OCI-LY1 (cell line): ENCODE measurements at regions not wholly inside any gene's neighbourhood (a gene's known extent, or its start where the extent isn't known, plus 50 kb on each side); places are given as distances from the start of the nearest gene placed in this dataset.

Experiments
- H2AFZ ChIP-seq: fragments of 200-600 bp; sonication (generic), shearing (Covaris generic); 2 replicates; pipeline ENCODE4 v1.6.0; 2014; ENCODE audit warnings: antibody characterized with exemption, mild to moderate bottlenecking, low read length
- H3F3A ChIP-seq: fragments of 200-600 bp; sonication (generic), shearing (Covaris generic); 2 replicates; pipeline ENCODE4 v1.6.0; 2014; ENCODE audit warnings: mild to moderate bottlenecking, antibody characterized with exemption, low read length, moderate library complexity; ENCODE audit not compliant: insufficient read depth
- H3K27ac ChIP-seq: fragments of 200-600 bp; sonication (generic); 2 replicates; pipeline ENCODE4 v1.5.1; 2014; ENCODE audit warnings: low read length, mixed run types, mild to moderate bottlenecking, low read depth; ENCODE audit not compliant: poor library complexity, severe bottlenecking
- H3K27me3 ChIP-seq: fragments of 200-600 bp; sonication (generic); 2 replicates; pipeline ENCODE4 v1.6.0; 2014; ENCODE audit warnings: antibody characterized with exemption, mild to moderate bottlenecking, low read length, moderate library complexity; ENCODE audit not compliant: insufficient read depth
- H3K36me3 ChIP-seq: fragments of 200-600 bp; sonication (generic); 2 replicates; pipeline ENCODE4 v1.6.1; 2014; ENCODE audit warnings: mild to moderate bottlenecking, antibody characterized with exemption, low read length, moderate library complexity, mixed read lengths; ENCODE audit not compliant: insufficient read depth
- H3K4me1 ChIP-seq: fragments of 200-600 bp; sonication (generic); 2 replicates; pipeline ENCODE4 v1.5.1; 2014; ENCODE audit warnings: mild to moderate bottlenecking, low read length, moderate library complexity; ENCODE audit not compliant: insufficient read depth, severe bottlenecking
- H3K4me2 ChIP-seq: fragments of 200-600 bp; sonication (generic), shearing (Covaris generic); 2 replicates; pipeline ENCODE4 v1.6.1; 2014; ENCODE audit warnings: low read length
- H3K4me3 ChIP-seq: fragments of 200-600 bp; sonication (generic); 2 replicates; pipeline ENCODE4 v1.5.1; 2014; ENCODE audit warnings: low read length, low read depth, mild to moderate bottlenecking, mixed read lengths; ENCODE audit not compliant: poor library complexity, severe bottlenecking
- H3K79me2 ChIP-seq: fragments of 200-600 bp; shearing (Covaris generic); 2 replicates; pipeline ENCODE4 v1.6.1; 2016; ENCODE audit warnings: mixed run types, low read length, mixed read lengths; ENCODE audit not compliant: insufficient read depth
- H3K9ac ChIP-seq: fragments of 200-600 bp; sonication (generic), shearing (Covaris generic); 2 replicates; pipeline ENCODE4 v1.6.1; 2014; ENCODE audit warnings: mild to moderate bottlenecking, low read length, mixed read lengths
- H3K9me2 ChIP-seq: fragments of 200-600 bp; sonication (generic), shearing (Covaris generic); 2 replicates; pipeline ENCODE4 v1.6.1; 2014; ENCODE audit warnings: low read depth, mild to moderate bottlenecking, low read length, mixed read lengths
- H3K9me3 ChIP-seq: fragments of 200-600 bp; shearing (Covaris generic); 2 replicates; pipeline ENCODE4 v1.6.1; 2014; ENCODE audit warnings: low read length, mixed read lengths
- H4K20me1 ChIP-seq: fragments of 200-600 bp; sonication (generic), shearing (Covaris generic); 2 replicates; pipeline ENCODE4 v1.6.0; 2016; ENCODE audit warnings: mild to moderate bottlenecking, low read length; ENCODE audit not compliant: insufficient read depth
- EZH2 ChIP-seq: fragments of 200-600 bp; sonication (generic), shearing (Covaris generic); IDR thresholded peaks from 2 replicates; pipeline ENCODE4 v1.8.0; 2017; ENCODE audit warnings: borderline replicate concordance, mixed run types, mild to moderate bottlenecking, antibody characterized with exemption, low read length, moderate library complexity, mixed read lengths
- TF ChIP-seq, protein P1 (sequence below): fragments of 200-600 bp; sonication (generic), shearing (Covaris generic); IDR thresholded peaks from 2 replicates; pipeline ENCODE4 v1.5.1; 2017; ENCODE audit warnings: mild to moderate bottlenecking, antibody characterized with exemption, low read length, moderate library complexity, mixed read lengths

GRCh38 chr11:91817996-91818395, 406.6 kb upstream of the FAT3 start:
- Histone ChIP-seq H3K9ac (no peak overlapping the region), H3K9me3 (no peaks in the 10 kb centered on the region), H3K27ac (no peak overlapping the region), H3F3A (no peaks in the 10 kb centered on the region), H3K9me2 (no peaks in the 10 kb centered on the region), H3K27me3 (no peaks in the 10 kb centered on the region), H4K20me1 (no peaks in the 10 kb centered on the region), H3K36me3 (no peaks in the 10 kb centered on the region), H3K79me2 (no peaks in the 10 kb centered on the region), H3K4me3 (no peak overlapping the region), H3K4me1 (no peaks in the 10 kb centered on the region), H3K4me2 (no peak overlapping the region), H2AFZ (no peak overlapping the region)
- TF ChIP-seq, protein P1, sequence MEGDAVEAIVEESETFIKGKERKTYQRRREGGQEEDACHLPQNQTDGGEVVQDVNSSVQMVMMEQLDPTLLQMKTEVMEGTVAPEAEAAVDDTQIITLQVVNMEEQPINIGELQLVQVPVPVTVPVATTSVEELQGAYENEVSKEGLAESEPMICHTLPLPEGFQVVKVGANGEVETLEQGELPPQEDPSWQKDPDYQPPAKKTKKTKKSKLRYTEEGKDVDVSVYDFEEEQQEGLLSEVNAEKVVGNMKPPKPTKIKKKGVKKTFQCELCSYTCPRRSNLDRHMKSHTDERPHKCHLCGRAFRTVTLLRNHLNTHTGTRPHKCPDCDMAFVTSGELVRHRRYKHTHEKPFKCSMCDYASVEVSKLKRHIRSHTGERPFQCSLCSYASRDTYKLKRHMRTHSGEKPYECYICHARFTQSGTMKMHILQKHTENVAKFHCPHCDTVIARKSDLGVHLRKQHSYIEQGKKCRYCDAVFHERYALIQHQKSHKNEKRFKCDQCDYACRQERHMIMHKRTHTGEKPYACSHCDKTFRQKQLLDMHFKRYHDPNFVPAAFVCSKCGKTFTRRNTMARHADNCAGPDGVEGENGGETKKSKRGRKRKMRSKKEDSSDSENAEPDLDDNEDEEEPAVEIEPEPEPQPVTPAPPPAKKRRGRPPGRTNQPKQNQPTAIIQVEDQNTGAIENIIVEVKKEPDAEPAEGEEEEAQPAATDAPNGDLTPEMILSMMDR, result no peak
- no peak for TF ChIP-seq EZH2

- Histone ChIP-seq H3K36me3 (no peaks in the 10 kb centered on the region), H2AFZ (no peak overlapping the region), H3K9me3 (no peaks in the 10 kb centered on the region), H3K9ac (no peak overlapping the region), H3K27me3 (no peaks in the 10 kb centered on the region), H3K9me2 (no peaks in the 10 kb centered on the region), H3K4me3 (no peak overlapping the region), H3K4me1 (no peaks in the 10 kb centered on the region), H4K20me1 (no peaks in the 10 kb centered on the region), H3F3A (no peaks in the 10 kb centered on the region), H3K4me2 (no peak overlapping the region), H3K27ac (no peak overlapping the region), H3K79me2 (no peaks in the 10 kb centered on the region)
- TF ChIP-seq, protein P1, result no peak
- no peak for TF ChIP-seq EZH2
Observed at GRCh38 chr11:91813263-91813662, 411.4 kb upstream of the FAT3 start.

DNA sequence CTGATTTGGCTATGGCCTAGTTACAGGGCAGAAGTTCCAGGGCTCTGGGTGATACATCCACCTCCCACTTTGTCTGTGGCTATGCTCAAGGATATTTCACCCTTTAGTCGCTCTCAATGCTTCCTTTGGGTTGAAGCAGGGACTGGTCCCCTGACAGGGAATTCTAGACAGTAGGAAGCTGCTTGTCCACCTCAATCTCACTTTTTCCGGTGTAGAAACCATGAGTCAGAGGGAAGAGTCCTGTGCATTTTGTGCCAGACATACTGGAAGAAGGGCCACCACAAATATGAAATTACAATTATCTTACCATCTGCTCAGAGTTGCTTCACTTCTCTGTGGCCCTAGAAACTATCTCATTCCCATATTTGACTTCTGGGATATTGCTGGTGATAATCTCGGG, 413.7 kb upstream of the FAT3 start:
- TF ChIP-seq EZH2, result no peak
- TF ChIP-seq, protein P1, result no peak
- no peak overlapping the region for H3K9ac ChIP-seq
- no peaks in the 10 kb centered on the region for H3F3A ChIP-seq
- no peaks in the 10 kb centered on the region for H3K36me3 ChIP-seq
- no peak overlapping the region for H3K27ac ChIP-seq
- no peaks in the 10 kb centered on the region for H3K79me2 ChIP-seq
- H3K4me2 ChIP-seq, result no peak overlapping the region
- no peaks in the 10 kb centered on the region for H3K4me1 ChIP-seq
- H3K9me3 ChIP-seq, result no peaks in the 10 kb centered on the region
- no peak overlapping the region for H2AFZ ChIP-seq
- no peak overlapping the region for H3K4me3 ChIP-seq
- no peaks in the 10 kb centered on the region for H4K20me1 ChIP-seq
- no peaks in the 10 kb centered on the region for H3K27me3 ChIP-seq
- no peaks in the 10 kb centered on the region for H3K9me2 ChIP-seq
